ENCODE measurements at regions not wholly inside any gene's neighbourhood (a gene's known extent, or its start where the extent isn't known, plus 50 kb on each side); places are given as distances from the start of the nearest gene placed in this dataset.

DNA sequence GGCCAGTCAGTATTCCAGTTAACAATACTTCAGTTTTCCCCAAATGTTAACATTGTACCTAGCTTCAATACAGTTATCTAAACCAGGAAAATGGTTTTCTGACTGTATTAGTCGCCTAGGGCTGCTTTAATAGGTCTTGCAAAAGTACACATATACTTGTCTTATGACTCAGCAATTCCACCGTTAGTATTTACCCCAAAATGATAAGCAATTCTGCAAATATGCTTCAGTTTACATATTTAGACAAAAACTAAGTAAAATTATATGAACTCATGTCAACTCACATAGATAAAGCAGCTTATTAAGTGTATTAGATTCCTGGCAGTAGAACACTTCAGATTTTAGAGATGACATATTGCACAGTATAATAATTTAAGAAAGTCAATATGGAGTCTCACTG is 363.3 kb downstream of the ARL4A start:
- no peak overlapping the region for H2AFZ ChIP-seq (ENCODE audit: low read depth, low read length)

DNA sequence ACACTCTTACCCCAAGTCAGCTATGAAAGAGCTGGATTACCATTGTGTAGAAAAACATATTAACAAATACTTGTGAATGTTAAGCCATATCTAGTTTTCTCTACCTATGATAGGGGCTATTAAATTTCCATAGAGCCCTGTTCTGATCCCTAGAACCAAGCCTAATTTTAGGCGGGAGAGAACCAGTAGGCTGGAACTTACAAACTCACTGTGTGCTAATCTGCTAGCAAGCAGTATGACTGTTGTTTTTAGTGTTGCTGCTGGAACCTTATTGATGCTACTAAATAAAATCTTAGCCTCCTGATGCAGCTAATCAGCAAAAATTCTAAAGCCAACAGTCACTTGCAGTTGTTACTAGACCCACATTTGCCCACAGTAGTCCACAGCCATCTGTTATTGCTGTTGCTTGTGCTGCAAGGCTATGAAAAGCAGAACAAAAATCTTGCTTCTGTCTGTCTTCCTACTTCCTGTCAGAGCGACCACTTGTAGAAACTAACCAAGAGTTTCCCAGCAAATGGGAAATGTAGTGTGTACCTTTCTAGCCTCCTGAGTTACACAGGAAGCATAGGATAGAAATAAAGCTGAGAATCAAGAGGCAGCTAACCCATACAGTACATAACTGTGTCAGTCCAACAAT is 368.4 kb downstream of the ARL4A start:
- H2AFZ ChIP-seq (ENCODE audit: low read depth, low read length), result peak overlapping the region; percentile 87

More for the DNA sequence above, 363.3 kb downstream of the ARL4A start:
- Histone ChIP-seq H3K27me3 (ENCODE audit: low read depth, low read length) (no peaks in the 10 kb centered on the region), H3K79me2 (ENCODE audit: low read length) (no peaks in the 10 kb centered on the region), H3K4me2 (ENCODE audit: low read length) (no peak overlapping the region), H3K9me3 (ENCODE audit: insufficient read depth, low read length) (no peaks in the 10 kb centered on the region), H3K36me3 (replicated peaks; ENCODE audit: low read depth, low read length) (no peaks in the 10 kb centered on the region), H3K4me1 (ENCODE audit: low read length) (peaks cover 3% of the 10 kb centered on the region), H3K4me3 (ENCODE audit: low read length) (no peak overlapping the region), H3K9ac (ENCODE audit: low read length) (no peak overlapping the region), H4K20me1 (ENCODE audit: insufficient read depth, low read length) (no peaks in the 10 kb centered on the region), H3K27ac (ENCODE audit: low read length) (no peak overlapping the region)
- TF ChIP-seq, protein P1, sequence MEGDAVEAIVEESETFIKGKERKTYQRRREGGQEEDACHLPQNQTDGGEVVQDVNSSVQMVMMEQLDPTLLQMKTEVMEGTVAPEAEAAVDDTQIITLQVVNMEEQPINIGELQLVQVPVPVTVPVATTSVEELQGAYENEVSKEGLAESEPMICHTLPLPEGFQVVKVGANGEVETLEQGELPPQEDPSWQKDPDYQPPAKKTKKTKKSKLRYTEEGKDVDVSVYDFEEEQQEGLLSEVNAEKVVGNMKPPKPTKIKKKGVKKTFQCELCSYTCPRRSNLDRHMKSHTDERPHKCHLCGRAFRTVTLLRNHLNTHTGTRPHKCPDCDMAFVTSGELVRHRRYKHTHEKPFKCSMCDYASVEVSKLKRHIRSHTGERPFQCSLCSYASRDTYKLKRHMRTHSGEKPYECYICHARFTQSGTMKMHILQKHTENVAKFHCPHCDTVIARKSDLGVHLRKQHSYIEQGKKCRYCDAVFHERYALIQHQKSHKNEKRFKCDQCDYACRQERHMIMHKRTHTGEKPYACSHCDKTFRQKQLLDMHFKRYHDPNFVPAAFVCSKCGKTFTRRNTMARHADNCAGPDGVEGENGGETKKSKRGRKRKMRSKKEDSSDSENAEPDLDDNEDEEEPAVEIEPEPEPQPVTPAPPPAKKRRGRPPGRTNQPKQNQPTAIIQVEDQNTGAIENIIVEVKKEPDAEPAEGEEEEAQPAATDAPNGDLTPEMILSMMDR (IDR thresholded peaks at IDR 0.05; ENCODE audit: low read depth, low read length), result no peak
- TF ChIP-seq EZH2phosphoT487 (IDR thresholded peaks at IDR 0.05; ENCODE audit: low read depth), result no peak

GRCh38 chr7:13057462-13058200 is 370.2 kb downstream of the ARL4A start:
- Histone ChIP-seq H3K9ac (ENCODE audit: low read length) (peak overlapping the region; percentile 41), H2AFZ (ENCODE audit: low read depth, low read length) (peak overlapping the region; percentile 77), H3K9me3 (ENCODE audit: insufficient read depth, low read length) (no peaks in the 10 kb centered on the region)

More for the DNA sequence above, 368.4 kb downstream of the ARL4A start:
- Histone ChIP-seq H3K36me3 (replicated peaks; ENCODE audit: low read depth, low read length) (no peaks in the 10 kb centered on the region), H4K20me1 (ENCODE audit: insufficient read depth, low read length) (no peaks in the 10 kb centered on the region), H3K4me3 (ENCODE audit: low read length) (no peak overlapping the region; the same call in 1 of the 2 replicates), H3K27ac (ENCODE audit: low read length) (0 out of 2 replicates have a peak overlapping the region, but pooled peaks have one; percentile 18), H3K79me2 (ENCODE audit: low read length) (no peaks in the 10 kb centered on the region), H3K4me1 (ENCODE audit: low read length) (peaks cover 27% of the 10 kb centered on the region), H3K4me2 (ENCODE audit: low read length) (peak overlapping the region; percentile 55), H3K27me3 (ENCODE audit: low read depth, low read length) (no peaks in the 10 kb centered on the region), H3K9me3 (ENCODE audit: insufficient read depth, low read length) (no peaks in the 10 kb centered on the region), H3K9ac (ENCODE audit: low read length) (no peak overlapping the region)
- TF ChIP-seq EZH2phosphoT487 (IDR thresholded peaks at IDR 0.05; ENCODE audit: low read depth), result no peak
- TF ChIP-seq, protein P1 (IDR thresholded peaks at IDR 0.05; ENCODE audit: low read depth, low read length), result no peak

DNA sequence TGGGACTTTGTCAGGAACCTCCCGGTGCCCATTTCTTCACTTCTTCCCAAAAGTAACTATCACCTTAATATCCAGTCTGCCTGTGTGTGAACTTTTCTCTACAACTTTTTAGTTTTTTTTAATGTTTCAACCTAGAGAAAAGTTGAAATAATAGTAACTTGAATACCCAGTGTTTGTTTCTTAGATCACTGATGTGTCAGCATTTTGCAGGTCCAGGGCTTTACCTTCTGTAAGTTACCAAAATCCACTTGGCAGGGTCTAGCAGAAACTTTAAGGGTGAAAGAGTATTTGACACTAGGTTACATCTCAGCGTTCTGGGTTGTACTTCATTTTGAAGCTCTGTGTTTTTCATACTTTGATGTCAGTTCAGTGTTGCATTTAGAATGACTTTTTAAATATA is 372.7 kb downstream of the ARL4A start:
- Histone ChIP-seq H3K36me3 (replicated peaks; ENCODE audit: low read depth, low read length) (no peaks in the 10 kb centered on the region), H3K4me2 (ENCODE audit: low read length) (no peak overlapping the region), H3K9me3 (ENCODE audit: insufficient read depth, low read length) (no peaks in the 10 kb centered on the region), H3K9ac (ENCODE audit: low read length) (no peak overlapping the region), H3K79me2 (ENCODE audit: low read length) (no peaks in the 10 kb centered on the region), H3K4me1 (ENCODE audit: low read length) (peaks cover 27% of the 10 kb centered on the region), H3K4me3 (ENCODE audit: low read length) (no peak overlapping the region), H3K27ac (ENCODE audit: low read length) (no peak overlapping the region), H2AFZ (ENCODE audit: low read depth, low read length) (no peak overlapping the region), H4K20me1 (ENCODE audit: insufficient read depth, low read length) (no peaks in the 10 kb centered on the region), H3K27me3 (ENCODE audit: low read depth, low read length) (no peaks in the 10 kb centered on the region)
- no peak for TF ChIP-seq EZH2phosphoT487 (IDR thresholded peaks at IDR 0.05; ENCODE audit: low read depth)
- TF ChIP-seq, protein P1 (IDR thresholded peaks at IDR 0.05; ENCODE audit: low read depth, low read length), result no peak

More at GRCh38 chr7:13057462-13058200, 370.2 kb downstream of the ARL4A start:
- TF ChIP-seq, protein P1 (IDR thresholded peaks at IDR 0.05; ENCODE audit: low read depth, low read length), result no peak
- no peak for TF ChIP-seq EZH2phosphoT487 (IDR thresholded peaks at IDR 0.05; ENCODE audit: low read depth)
- Histone ChIP-seq H3K36me3 (replicated peaks; ENCODE audit: low read depth, low read length) (no peaks in the 10 kb centered on the region), H3K4me1 (ENCODE audit: low read length) (peaks cover 27% of the 10 kb centered on the region), H3K27ac (ENCODE audit: low read length) (peak overlapping the region; percentile 48), H3K27me3 (ENCODE audit: low read depth, low read length) (no peaks in the 10 kb centered on the region), H4K20me1 (ENCODE audit: insufficient read depth, low read length) (no peaks in the 10 kb centered on the region), H3K4me3 (ENCODE audit: low read length) (peak overlapping the region; percentile 69), H3K79me2 (ENCODE audit: low read length) (no peaks in the 10 kb centered on the region), H3K4me2 (ENCODE audit: low read length) (peak overlapping the region; percentile 78)

Data from OCI-LY3 (cell line).